Suppressor macrophage treated with lipopolysaccharide for 1 hour (primary cell): ENCODE measurements at regions not wholly inside any gene's neighbourhood (a gene's known extent, or its start where the extent isn't known, plus 50 kb on each side); places are given as distances from the start of the nearest gene placed in this dataset.
A peak's percentile ranks its signal among the peaks of the same experiment; 100 is the strongest.
"Not testable (repeated sequence)": the region's sequence is repeated elsewhere in the genome, so short reads cannot be mapped to it uniquely, and the experiment has no call there.

Experiments
- DNase-seq, 3 donors: peaks; one replicate each; pipeline ENCODE4 v3.0.0-alpha.2; 2020 to 2022

DNA sequence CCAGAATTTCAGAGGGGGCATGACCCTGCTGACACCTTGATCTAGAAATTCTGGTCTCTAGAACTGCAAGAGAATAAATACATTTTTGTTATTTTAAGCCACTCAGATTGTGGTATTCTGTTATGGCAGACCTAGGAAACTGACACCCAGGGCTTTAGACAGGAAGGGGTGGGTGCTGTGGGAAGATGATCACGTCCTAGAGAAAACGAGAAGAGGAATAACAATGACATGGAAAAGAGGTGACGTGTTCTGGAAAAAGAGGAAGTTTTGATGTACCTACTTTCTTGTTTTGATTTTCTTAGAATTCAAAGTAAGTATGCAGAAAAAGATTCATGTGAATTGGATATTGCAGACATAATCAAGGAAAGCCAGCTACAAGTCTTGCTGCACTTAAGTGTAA, 232.9 kb upstream of the RUNX1 start:
- DNase-seq: peak; percentile 78 to 93 (median 86)

DNA sequence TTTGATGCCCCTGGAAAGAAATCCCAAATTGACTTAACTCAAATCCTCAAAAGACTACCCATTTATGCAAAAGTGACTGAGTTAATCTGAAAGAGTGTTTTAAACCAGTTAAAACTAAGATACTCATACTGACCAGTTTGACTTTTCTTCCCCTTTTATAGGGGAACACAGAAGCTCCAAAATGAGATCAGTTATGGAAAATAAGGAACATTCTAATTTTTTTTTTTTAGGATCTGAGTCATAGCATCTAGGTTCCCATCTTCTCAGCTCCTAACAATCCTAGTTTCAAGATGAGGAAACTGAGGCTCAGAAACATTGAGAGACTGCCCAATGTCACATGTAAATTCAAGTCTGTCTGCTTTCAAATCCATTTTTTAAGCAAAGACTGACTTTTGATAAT, 231.1 kb upstream of the RUNX1 start:
- peak; percentile 57 to 92 (median 87) for DNase-seq

DNA sequence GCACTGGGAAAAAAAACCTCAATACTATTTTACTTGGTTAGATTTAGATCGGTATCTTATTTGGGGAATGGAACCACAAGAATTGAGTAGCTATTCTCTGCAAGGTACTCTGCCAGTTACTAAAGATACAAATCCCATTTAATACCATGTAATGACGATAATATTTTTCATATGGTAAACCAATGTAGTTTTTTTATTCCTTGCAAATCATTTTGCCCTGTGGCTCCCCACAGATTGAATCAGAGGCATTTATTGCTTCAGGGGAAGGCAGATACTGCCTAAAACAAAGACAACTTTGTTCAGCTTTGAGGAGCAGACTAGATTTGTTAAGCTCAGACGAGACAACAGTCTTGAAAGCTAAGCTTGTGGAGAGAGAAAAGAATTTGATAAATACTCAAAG, 226.7 kb upstream of the RUNX1 start:
- no peak for DNase-seq

DNA sequence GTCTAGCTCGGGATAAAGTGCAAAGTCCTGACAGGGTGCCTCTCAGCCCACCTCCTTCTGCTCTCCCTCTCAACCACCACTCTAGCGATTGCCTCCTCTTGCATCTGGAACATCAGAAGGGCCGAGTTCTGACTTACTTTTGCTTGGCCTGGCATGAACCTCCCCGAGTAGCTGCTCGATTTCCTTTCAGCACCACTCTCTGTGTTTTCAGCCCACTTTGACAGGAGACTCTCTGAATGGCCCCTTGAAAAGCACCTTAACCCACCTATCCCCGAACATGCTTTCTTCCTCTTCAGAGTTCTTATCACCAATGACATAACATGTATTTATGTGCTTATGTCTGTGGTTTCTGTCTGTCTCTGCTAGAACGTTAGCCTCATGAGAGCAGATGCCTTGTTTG, 225.8 kb upstream of the RUNX1 start:
- no peak for DNase-seq

DNA sequence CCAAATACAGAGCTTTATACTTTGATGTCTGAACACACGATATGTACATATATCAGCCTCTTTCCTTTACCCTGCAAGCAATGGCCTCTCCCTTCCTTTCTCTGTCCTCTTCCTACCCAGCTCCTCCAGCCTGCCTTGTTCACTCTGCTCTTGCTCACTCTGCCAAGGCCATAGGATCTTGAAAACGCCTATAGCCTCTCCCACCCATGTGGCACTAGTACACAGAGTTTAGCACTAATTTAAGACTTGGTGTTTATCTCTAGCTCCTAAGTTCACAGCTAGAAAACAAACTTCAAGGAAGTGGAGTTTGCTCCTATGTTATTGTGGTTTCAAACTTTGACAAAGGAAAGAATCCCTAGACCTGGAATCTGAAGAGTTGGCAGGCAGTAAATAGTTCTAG, 225.0 kb upstream of the RUNX1 start:
- DNase-seq: no peak

DNA sequence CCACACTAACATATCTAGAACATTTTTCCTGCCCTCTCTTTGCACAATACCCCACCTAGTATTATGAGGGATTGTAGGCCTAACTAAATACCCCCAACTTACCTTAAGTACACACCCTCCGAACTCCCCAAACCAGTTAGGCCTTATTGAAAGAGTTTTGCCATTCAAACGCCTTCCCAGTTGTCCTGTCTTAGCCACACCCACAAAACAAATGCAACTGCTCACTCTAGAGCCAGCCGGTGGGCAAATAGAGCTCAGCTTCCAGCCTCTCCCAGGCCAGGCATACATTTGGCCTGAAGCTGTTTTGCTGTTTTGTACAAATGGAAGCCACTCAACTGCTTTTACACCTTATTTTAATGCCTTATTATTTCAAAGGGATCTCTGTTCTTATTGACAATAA, 224.2 kb upstream of the RUNX1 start:
- no peak for DNase-seq

DNA sequence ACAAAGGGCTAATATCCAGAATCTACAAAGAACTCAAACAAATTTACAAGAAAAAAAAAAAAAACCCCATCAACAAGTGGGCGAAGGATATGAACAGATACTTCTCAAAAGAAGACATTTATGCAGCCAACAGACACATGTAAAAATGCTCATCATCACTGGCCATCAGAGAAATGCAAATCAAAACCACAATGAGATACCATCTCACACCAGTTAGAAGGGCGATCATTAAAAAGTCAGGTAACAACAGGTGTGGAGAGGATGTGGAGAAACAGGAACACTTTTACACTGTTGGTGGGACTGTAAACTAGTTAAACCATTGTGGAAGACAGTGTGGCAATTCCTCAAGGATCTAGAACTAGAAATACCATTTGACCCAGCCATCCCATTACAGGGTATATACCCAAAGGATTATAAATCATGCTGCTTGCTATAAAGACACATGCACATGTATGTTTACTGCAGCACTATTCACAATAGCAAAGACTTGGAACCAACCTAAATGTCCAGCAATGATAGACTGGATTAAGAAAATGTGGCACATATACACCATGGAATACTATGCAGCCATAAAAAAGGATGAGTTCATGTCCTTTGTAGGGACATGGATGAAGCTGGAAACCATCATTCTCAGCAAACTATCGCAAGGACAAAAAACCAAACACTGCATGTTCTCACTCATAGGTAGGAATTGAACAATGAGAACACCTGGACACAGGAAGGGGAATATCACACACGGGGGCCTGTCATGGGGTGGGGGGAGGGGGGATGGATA, 222.4 kb upstream of the RUNX1 start:
- not testable (repeated sequence) for DNase-seq

DNA sequence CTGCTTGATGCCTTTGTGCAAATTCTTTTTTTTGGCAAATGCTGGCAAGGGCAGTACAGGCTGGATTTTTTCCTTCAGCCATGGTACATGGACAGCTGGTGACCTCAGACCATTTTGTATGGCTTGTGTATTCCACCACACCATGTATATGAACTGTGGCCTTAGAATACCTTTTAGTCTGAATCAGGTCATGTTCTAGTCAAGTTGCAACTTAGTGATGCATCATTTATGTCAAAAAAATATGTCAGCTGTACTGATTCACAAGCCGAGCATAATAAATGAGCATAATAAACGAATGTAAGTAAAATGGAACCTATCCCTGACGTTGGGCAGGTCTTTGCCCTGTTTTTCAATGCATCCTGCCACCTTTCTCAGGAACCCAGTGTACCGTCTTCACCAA, 219.7 kb upstream of the RUNX1 start:
- no peak for DNase-seq

DNA sequence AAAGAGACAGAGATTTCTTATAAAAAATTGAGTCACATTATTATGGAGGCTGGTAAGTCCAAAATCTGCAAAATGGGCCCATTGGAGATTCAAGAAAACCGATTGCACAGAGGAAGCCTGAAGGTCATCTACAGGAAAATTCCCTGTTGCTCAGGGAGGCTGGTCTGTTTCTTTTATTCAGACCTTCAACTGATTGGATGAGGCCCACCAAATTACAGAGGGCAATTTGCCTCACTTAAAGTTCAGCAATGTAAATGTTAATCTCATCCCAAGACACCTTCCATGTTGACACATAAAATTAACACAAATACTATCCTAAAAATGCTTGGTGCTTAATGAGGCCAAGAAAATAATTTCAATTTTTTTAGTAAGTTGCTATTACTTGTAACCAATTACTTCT, 219.2 kb upstream of the RUNX1 start:
- no peak for DNase-seq

DNA sequence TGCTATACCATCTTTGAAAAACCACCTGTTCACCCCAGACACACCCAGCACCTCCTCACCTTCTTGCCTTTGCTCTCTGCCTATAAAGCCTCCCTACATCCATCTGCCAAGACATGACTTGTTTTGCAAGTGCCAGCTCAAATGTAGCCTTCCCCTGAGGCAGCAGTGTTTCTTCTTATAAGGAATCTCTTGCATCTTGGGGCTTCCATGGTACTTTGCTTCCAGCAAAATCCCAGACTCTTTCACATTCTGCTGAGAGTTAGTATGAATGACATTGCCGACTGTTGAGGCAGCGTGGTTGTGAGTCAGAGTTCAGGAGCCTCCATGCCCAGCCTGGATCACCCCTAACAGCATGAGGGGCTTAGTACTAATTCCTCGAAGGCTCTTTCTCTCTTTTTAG, 217.4 kb upstream of the RUNX1 start:
- DNase-seq: no peak

DNA sequence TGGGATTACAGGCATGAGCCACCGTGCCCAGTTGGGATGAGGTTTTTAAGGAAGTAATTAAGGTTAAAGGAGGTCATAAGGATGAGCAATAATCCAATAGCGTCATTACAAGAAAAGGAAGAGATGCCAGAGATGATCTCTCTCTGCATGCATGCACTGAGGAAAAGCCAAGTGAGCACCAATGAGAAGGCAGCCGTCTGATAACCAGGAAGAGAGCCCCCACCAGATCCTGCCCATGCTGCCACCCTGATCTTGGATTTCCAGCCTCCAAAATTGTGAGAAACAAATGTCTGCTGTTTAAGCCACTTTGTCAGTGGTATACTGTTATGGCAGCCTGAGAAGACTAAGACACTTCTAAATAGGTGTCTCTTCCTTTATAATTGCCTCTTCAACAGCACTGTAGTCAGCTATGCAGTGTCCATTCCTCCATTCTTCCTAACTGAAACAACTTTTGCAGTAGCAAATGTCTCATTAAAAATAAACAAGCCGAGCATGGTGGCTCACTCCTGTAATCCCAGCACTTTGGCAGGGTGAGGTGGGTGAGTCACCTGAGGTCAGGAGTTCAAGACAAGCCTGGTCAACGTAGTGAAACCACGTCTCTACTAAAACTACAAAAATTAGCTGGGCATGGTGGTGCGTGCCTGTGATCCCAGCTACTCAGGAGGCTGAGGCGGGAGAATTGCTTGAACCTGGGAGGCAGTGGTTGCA, 216.2 kb upstream of the RUNX1 start:
- peak in 2 of 3 donors; percentile 19 to 33 for DNase-seq

DNA sequence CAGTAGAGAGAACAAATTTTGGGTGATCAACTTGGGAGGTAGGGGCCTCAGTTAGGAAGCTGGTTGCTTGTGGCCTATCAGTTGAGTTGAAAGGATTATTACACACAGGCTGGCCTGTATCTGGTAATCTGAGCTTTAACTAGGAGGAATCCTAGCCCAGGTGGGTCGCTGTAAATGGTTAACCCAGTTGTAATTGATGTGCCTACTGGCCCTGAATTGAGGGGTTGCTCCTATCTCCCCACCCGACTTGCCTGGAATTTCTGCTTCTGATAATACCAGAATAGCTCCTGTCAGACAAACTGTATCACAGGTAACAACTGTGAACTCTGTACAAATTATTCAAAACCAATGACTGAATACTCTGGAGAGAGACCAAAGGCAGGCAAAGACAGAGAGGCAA, 210.4 kb upstream of the RUNX1 start:
- no peak for DNase-seq

DNA sequence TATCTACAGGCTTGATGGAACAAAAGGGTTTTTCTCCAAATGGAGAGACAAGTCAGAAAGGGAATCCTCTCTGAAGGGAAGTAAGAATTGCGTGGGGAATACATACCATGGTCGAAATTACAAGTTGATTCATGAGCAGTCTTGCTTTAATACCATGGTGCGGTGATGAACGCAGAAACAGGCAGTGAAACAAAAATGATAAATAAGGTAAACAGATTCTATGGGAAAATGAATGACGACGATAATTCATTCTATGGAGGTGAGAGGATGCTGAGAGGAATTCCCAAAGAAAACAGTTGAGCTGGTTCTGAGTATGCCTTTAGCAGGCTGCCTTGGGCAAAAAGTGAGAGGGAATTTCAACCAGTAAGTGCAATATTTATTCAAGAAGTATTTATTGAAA, 209.4 kb upstream of the RUNX1 start:
- no peak for DNase-seq

DNA sequence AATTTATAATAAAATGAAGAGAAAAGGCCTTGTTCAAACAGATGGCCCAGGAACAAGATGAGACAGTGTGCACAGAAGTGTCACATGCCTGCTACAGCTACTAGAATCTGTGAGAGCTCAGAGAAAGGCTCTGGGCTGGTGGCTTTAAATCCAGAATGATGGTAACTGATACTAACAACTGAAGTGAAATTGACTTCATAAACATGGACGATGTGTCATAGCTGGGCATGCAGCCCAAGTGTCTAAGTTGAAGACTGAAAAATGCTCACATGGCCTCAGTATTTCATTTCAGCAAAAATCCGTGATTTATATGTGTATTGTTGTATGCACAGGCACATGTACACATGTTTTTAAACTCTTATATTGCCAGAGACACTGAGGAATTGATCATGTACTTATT, 208.3 kb upstream of the RUNX1 start:
- DNase-seq: peak in 1 of 3 donors; percentile 22

DNA sequence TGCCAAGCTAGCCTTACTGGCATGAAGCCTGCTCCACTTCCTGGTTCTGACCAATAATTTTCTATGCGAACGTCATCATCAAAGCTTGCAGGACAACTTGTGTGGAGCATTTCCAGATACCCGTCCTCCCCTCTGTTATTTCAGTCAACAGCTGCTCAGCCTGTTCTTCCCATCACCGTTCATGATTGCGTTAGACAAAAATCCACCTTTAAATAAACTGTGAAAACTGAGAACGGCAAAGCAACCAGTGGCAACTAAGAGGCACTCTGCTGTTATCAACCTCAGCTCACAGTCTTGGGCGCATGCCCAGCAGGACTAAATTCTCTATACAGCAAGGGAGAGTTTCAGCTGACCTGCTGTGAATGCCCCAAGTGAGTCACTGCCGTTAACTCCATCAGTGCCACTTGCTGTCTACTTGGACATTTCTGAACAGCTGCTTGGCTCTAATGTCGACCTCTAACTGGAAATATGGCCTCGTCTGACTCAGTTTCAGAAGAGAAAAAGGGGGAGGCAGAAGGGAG, 207.4 kb upstream of the RUNX1 start:
- DNase-seq: peak in 2 of 3 donors; percentile 21 to 24

DNA sequence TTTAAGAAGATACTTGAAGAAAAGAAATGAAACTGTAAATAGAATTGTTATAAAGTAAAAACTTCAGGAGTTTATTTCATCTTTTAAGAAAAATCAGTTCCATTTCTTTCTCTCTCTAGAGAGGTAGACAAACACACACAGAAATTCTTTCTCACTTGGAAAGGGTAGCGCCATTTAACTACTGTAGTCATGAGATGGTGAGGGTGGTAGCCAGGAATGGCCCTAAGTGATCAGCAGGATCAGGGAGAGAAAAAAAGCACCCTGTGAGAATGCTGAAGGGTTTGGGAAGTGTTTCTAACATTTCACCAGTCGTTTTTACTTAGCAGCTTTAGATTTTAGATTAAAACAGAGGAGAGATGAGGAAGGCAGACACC, 205.7 kb upstream of the RUNX1 start:
- DNase-seq: no peak

DNA sequence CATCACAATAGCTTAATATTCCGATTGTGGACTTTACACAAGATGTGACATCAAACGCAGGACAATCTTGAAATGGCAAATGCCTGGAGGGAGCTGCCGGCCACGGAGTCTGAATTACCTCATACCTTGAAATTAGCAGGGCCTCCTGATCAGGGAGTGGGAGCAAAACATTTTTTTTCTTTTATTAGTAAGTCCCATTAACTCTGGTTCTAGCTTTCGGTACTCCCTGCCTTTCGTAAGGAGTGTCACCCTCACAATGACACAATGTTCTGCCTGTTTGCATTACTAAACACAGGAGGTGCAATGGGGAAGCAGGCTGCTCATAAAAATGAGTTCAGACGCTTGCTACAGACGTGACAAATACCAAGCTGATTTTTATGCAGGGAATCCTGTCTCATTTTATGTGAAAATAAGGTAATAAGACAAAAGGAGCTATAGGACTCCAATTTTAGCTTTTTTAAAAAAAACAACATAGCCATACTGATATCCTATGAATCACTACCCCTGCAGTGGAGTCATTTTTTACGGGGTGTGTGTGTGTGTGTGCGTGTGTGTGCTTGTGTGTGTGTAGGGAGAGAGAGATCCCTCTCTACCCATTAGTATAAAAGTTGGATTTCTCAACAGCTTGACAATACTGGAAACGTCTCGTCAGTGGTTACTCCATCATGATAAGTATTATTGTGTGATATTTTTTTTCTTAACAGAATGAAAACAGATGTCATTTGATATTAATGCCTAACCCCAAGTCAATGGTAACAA, 205.1 kb upstream of the RUNX1 start:
- peak; percentile 13 to 33 (median 21) for DNase-seq

DNA sequence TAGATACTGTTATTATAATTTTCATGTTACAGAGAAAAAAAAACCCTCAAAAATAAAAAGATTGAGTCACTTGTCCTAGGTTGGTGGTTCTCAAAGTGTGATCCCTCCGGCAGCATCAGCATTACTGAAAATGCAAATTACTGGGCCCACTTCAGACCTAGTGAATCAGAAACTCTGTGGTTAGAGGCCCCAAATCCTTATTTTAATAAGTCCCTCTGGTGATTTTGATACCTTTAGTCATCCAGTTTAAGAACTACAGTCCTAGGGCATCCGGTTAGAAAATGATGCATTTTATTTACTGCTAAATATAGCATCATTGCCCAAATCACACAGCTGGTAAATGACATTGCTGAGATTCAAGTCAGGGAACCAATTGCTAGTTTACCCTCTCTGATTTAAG, 203.7 kb upstream of the RUNX1 start:
- DNase-seq: no peak

DNA sequence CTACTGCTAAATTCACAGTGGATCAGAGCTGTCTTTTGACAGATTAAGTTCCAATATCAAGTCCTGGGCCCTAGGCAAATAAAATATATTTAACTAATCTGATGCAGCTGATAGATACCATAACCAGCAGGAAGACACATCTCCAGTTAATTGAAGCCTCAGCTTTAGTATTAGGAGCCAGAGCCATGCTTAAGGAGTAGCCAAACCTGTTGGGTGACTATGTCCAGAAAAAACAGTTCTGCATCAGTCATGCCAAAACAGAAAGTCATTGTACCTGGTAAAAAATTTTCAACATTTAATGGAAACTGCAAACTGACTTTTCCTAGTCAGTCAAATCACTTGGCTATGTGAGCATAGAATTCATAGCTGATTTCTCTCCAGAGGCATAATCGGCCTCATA, 200.5 kb upstream of the RUNX1 start:
- DNase-seq: no peak

DNA sequence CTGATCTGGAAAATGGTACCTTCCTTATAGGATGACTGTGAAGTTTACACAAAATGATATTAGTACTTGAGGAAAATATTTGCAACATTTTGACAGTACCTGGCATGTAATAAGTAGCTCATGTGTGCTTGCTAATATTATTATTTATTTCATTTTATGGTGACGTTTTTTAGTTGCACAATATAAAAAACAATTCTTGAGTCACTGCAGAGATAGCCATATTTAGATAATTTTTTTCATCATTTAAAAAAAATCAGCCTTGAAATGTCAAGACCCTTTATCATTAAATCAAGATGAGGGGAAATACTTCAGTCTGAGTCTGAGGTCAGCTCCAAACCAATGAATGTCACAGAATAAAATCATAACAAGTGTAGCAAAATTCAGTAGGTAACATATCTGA, 196.8 kb upstream of the RUNX1 start:
- no peak for DNase-seq

DNA sequence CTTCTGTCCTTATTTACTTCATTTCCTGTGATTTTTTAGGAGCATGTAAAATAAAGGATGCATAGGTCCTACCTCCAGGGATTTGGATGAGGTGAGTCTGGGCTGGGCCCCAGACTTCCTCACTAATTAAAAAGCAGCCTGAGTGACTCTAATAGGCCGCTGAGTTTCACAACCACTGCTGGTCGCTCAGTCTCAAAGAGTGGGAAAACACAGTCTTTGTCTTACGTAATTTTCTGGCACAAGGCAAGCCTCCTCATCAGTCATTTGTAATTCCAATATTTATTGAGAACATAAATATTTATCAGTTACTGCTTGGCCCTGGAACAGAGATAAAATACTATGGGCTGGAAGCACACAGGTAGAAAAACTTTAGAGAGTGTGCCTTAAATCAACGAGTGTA, 195.4 kb upstream of the RUNX1 start:
- DNase-seq: peak; percentile 34 to 54 (median 49)

DNA sequence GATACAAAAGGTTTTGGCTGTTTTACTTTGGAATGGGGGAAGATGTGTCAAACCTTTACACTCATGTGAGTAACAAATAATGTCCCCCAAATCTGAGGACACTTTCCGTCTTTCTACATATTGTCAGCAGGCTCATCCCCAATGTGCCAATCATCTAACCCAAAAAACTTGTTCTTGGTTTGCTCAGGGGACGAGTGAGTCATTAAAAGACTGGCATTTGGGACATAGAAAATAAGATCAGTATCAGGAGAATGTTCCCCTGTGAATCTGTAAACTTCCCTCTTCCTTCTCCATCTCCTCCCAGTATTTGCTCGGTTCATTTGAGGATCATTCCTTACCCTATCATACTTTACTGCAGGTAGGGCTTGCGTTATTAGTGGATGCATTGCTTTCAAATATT, 194.1 kb upstream of the RUNX1 start:
- DNase-seq: no peak

DNA sequence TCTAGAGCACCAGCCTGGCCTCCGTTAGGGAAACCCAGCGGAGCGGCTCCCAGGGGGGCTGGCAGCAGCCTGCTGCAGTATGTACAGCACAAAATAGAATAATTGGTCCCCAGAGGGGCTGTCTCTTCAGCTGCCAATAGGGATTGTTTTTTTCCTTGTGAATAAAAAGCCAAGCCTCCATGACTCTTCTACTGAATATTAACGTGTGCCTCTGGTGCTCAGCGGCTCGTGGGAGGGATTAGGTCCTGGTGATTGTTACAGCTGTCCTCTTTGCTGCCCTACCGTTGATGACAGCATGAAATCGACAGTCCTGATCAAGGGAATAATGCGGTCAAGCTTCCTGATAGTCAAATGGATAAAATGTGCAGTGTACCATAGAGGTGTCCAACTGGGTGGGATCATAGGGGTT, 190.7 kb upstream of the RUNX1 start:
- DNase-seq: no peak

DNA sequence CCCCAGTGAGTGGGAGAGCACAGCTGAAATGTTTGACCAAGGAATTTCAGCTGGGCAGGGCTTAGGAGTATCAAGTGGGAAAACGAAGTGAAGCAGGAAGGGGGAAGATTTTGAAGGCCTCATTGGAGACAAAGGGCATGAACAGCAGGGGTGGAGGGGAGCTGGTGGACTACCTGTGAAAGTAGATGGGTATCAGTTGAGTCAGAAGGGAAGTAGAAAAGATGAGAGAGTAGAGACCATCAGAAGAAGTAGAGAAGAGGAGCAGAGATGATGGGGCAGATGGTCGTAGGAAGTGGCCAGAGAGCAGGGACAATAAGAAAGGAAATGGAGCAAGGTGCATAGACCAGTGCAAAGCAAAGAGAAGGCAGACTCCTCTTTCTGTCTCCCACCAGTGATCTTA, 189.0 kb upstream of the RUNX1 start:
- no peak for DNase-seq
